GM19328 (cell line): ENCODE measurements at regions not wholly inside any gene's neighbourhood (a gene's known extent, or its start where the extent isn't known, plus 50 kb on each side); places are given as distances from the start of the nearest gene placed in this dataset.

ENCODE experiments used
- ATAC-seq: cut with Tn5 transposase; IDR thresholded peaks from one replicate; pipeline ENCODE4 v1.9.1; 2021; ENCODE audit warnings: mild to moderate bottlenecking, moderate library complexity; ENCODE audit not compliant: unreplicated experiment

DNA sequence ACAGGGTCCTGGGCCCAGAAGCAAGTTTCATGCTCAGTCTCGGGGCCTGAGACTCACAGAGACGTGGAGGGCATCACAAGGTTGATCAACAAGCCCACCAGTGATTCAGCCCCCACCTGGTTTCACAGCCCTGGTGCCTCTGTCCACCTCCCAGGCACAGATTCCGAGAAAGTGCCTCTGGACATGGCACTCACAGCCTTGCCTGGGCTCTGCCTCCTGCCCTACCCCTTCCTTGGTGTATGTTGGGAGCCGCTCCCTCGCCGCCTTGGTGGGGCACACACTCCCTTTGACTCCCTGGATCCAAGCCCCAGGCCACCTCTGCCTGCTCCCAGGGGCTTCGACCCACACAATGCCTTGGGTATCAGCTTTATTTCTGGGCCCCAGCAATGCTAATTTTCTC lies 200.8 kb upstream of the PPP2R2D start:
- no peak for ATAC-seq

GRCh38 chr10:131700506-131700905 lies 200.3 kb upstream of the PPP2R2D start:
- ATAC-seq = no peak

GRCh38 chr10:131701131-131701947 lies 199.5 kb upstream of the PPP2R2D start:
- no peak for ATAC-seq

- ATAC-seq = no peak
Observed at GRCh38 chr10:131702531-131703356, 198.1 kb upstream of the PPP2R2D start.

GRCh38 chr10:131703541-131703940 lies 197.3 kb upstream of the PPP2R2D start:
- no peak for ATAC-seq

GRCh38 chr10:131703941-131704340 lies 196.9 kb upstream of the PPP2R2D start:
- no peak for ATAC-seq

DNA sequence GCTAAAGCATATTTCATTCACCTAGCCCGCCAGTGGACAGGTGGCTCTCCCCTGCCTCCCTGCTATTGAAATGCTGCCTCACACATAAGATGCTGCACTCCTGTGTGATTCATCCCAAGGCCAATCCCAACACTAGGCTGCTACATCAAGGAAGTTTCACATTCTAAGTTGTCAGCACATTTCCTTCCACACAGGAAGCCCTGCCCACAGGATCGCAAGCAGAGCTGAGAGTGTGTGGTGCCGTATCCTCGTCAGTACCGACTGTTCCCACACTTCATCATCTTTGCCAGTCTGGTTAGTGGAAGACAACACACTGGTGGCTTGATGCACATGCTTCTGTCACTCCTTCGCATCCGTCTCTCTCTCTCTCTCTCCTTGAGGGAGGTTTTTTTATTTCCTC lies 194.3 kb upstream of the PPP2R2D start:
- no peak for ATAC-seq

DNA sequence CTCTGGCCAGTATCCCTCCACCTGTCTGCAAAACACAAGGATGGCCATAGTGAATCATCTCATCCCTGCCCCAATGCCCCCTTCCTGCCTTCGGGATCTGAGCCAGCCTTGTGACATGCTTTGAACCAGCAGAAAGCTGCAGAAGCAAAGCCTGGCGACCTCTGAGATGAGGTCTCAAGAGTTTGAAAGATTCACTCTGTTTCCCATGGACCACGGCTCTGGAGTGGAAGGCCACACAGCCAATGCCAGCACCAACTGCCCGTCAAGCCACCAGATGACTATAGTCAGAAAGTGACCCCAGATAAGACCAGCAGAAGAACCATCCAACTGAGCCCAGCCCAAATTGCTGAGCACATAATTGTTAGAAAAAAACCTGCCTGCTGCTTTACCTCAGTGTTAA lies 193.9 kb upstream of the PPP2R2D start:
- no peak for ATAC-seq

- ATAC-seq = no peak
Observed at GRCh38 chr10:131708225-131708880, 192.5 kb upstream of the PPP2R2D start.

- ATAC-seq = no peak
Observed at GRCh38 chr10:131710142-131710861, 190.5 kb upstream of the PPP2R2D start.

DNA sequence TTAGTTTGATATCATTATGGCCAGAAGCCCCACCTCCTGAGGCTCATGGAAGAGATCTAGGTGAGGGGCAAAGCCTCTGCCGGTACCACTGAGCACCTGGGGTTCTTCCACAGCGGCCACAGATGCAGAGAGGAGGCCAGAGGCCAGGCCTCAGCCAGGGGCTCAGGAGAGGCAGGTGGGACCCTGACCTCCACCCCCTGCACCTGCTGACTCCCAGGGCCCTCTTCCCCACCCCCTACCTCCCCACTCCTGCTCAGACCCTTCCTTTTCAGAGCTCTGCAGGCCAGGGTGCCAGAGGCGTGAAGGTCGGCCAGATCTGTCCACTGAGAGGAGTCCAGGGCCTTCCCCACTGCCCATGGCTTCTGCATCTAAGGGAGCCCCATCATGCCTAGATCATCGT lies 178.7 kb upstream of the PPP2R2D start:
- no peak for ATAC-seq

DNA sequence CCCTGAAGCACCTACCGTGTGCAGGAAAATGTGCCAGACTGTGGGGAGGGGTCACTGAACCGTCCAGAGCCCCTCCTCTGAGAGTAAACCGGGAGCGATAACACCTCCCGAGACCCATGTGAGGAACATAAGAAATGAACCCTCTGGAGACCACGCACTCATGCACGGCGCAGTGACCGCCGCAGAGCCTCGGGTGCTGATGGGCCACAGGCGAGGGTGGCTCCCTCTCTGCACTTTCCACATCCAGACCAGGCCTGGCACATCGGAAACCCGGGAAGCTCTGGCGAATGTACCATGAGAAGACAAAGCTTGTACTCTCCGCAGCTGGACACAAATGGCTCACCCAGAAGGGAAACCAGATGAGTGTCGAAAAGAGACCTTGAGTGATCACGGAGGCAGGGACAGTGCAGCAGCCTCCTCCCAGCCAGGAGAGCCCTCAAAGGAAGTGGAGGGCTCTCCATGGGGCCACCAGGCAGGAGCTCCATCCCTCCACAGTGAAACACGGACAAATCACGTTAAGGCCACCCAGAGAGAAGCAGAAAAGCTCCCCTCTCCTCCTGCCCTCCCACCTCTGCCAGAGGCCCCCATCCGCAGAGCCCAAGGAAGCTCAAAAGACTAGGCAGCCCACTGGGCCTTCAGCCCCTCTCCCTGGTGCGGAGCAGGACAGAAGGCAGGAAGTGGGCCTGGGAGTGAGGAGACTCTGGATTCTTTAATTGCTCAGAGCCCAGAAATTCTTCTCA lies 178.1 kb upstream of the PPP2R2D start:
- ATAC-seq = no peak

- ATAC-seq = no peak
Observed at GRCh38 chr10:131723297-131724168, 177.3 kb upstream of the PPP2R2D start.

DNA sequence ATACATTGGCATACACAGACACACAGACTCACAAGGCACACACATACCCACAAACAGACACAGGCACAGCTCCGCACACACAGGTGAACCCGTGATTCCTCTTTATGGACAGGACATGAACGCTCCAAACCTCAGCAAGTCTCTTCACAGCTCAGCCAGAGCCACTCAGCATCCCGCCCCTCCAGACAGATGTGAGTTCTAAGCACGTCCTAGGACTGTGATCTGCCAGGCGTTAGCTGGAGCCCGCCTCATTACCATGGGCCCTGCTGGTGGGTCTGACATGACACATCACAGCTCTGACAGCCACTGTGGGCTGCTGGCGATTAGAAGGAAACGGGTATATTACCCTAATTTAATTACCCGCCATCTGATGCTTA lies 176.7 kb upstream of the PPP2R2D start:
- ATAC-seq = no peak

DNA sequence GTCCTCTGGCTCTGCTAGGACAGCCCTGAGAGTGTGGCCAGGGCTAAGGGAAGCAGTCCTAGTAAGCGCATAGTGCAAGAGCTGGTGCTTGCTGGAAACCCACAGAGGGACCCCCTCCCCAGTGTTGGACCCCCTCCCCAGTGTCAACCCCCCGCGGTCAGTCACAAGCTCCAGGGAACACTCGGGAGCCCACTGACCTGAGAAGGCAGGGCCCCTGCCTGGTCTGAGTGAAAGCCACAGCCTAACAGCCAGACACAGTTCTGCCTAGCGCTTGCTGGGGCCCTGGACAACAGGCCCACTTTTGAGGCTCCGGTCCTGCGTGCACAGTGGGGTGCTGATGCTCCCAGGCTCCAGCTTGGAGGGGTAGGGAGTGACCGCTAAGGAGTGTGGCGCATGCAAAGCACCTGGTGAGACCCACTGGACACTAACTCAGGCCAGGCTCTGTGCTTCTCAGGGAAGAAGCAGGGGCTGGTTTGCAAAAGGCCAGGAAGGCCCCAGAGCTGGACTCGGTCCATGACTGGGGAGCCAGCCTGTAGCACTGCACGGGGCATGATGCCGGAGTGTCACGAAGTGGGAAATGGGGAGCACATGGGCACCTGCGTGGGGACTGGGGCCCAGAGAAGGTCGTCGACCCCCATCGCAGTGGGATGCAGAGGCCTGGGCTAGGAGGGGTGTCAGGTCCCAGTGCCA lies 175.8 kb upstream of the PPP2R2D start:
- no peak for ATAC-seq

- no peak for ATAC-seq
Observed at GRCh38 chr10:131725581-131726069, 175.2 kb upstream of the PPP2R2D start.

- no peak for ATAC-seq
Observed at GRCh38 chr10:131726076-131726880, 174.5 kb upstream of the PPP2R2D start.

DNA sequence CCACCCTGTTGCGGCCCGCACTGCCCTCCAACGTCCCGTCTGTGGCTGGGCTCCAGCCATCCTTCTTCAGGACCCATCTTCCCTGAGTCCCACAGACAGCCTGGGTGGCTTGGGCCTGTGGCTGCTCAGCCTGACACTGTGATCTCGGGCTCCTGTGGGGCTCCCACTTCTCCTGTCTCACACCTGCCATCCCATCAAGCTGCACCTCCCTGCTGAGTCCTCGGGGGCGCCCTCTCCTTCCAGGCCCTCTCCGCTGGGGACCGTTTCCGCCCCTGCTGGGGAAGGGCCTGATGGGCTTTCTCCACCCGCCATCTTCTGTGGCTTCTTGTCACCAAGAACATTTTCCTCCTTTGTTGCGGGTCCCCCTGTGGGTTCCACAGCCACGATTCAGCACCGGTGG lies 173.8 kb upstream of the PPP2R2D start:
- ATAC-seq = no peak
